ENCODE measurements at regions not wholly inside any gene's neighbourhood (a gene's known extent, or its start where the extent isn't known, plus 50 kb on each side); places are given as distances from the start of the nearest gene placed in this dataset.

GRCh38 chr2:217629347-217629746 is 373.4 kb downstream of the TNS1 start:
- H3K4me1 ChIP-seq, result peaks cover 0 to 52% (median 21%) of the 10 kb centered on the region in 4 donors
- DNase-seq, result no peak
- intact Hi-C loops (cut with DNase I; ENCODE audit: low total_unique reads), result no loop called here
- H3K27me3 ChIP-seq, result no peaks in the 10 kb centered on the region
- H3K27ac ChIP-seq, result peak overlapping the region in 1 of 5 donors; percentile 30
- no peaks in the 10 kb centered on the region for H3K36me3 ChIP-seq
- H3K4me3 ChIP-seq, result no peak overlapping the region
- no peaks in the 10 kb centered on the region for H3K9me3 ChIP-seq
- TF ChIP-seq POLR2A (IDR thresholded peaks at IDR 0.05), result no peak
- TF ChIP-seq EP300 (IDR thresholded peaks at IDR 0.05), result no peak
- TF ChIP-seq, protein P1, sequence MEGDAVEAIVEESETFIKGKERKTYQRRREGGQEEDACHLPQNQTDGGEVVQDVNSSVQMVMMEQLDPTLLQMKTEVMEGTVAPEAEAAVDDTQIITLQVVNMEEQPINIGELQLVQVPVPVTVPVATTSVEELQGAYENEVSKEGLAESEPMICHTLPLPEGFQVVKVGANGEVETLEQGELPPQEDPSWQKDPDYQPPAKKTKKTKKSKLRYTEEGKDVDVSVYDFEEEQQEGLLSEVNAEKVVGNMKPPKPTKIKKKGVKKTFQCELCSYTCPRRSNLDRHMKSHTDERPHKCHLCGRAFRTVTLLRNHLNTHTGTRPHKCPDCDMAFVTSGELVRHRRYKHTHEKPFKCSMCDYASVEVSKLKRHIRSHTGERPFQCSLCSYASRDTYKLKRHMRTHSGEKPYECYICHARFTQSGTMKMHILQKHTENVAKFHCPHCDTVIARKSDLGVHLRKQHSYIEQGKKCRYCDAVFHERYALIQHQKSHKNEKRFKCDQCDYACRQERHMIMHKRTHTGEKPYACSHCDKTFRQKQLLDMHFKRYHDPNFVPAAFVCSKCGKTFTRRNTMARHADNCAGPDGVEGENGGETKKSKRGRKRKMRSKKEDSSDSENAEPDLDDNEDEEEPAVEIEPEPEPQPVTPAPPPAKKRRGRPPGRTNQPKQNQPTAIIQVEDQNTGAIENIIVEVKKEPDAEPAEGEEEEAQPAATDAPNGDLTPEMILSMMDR (IDR thresholded peaks at IDR 0.05), result no peak
- no peak for TF ChIP-seq POLR2AphosphoS5 (IDR thresholded peaks at IDR 0.05)

- Histone ChIP-seq H3K27me3 (no peaks in the 10 kb centered on the region), H3K27ac (peak overlapping the region in 2 of 5 donors; percentile 32 to 42), H3K4me3 (no peak overlapping the region), H3K4me1 (peaks cover 0 to 45% (median 14%) of the 10 kb centered on the region in 4 donors), H3K9me3 (no peaks in the 10 kb centered on the region), H3K36me3 (no peaks in the 10 kb centered on the region)
- intact Hi-C loops (cut with DNase I; ENCODE audit: low total_unique reads), result no loop called here
- no peak for TF ChIP-seq POLR2AphosphoS5 (IDR thresholded peaks at IDR 0.05)
- TF ChIP-seq POLR2A (IDR thresholded peaks at IDR 0.05), result no peak
- TF ChIP-seq, protein P1 (IDR thresholded peaks at IDR 0.05), result no peak
- TF ChIP-seq EP300 (IDR thresholded peaks at IDR 0.05), result no peak
- DNase-seq, result no peak
- 65 to 79% (median 71%) methylated on average over 2 of the region's 2 CpGs for WGBS, 5 donors
Observed at GRCh38 chr2:217628061-217628460, 374.7 kb downstream of the TNS1 start.

DNA sequence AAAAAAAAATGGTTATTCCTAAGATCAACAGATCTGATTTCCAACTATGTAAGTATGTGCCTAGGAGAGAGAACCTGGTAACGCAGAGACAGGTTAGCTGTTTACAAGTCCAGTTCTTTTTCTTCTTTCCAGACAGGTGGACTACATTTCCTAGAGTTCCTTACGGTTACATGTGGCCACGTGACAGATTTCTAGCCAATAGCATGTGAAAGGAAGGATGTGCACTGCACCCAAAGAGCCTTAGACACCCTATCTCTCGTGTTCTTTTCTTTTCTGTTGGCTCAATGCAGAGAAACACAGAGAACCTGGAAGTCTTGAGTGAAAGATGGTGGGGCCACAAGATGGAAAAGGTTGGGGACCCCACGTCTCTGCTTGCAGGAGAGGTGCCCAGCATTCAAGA is 375.9 kb downstream of the TNS1 start:
- no peaks in the 10 kb centered on the region for H3K27me3 ChIP-seq
- peak overlapping the region in 1 of 5 donors; percentile 49 for H3K27ac ChIP-seq
- DNase-seq, result no peak
- H3K9me3 ChIP-seq, result no peaks in the 10 kb centered on the region
- TF ChIP-seq, protein P1 (IDR thresholded peaks at IDR 0.05), result no peak
- TF ChIP-seq POLR2AphosphoS5 (IDR thresholded peaks at IDR 0.05) (no peak), EP300 (IDR thresholded peaks at IDR 0.05) (no peak), POLR2A (IDR thresholded peaks at IDR 0.05) (no peak)
- intact Hi-C loops (cut with DNase I; ENCODE audit: low total_unique reads), result no loop called here
- H3K36me3 ChIP-seq, result no peaks in the 10 kb centered on the region
- WGBS, 5 donors, result 85 to 93% (median 91%) methylated on average over 5 of the region's 5 CpGs
- peaks cover 1 to 46% (median 17%) of the 10 kb centered on the region in 4 donors for H3K4me1 ChIP-seq
- no peak overlapping the region for H3K4me3 ChIP-seq

DNA sequence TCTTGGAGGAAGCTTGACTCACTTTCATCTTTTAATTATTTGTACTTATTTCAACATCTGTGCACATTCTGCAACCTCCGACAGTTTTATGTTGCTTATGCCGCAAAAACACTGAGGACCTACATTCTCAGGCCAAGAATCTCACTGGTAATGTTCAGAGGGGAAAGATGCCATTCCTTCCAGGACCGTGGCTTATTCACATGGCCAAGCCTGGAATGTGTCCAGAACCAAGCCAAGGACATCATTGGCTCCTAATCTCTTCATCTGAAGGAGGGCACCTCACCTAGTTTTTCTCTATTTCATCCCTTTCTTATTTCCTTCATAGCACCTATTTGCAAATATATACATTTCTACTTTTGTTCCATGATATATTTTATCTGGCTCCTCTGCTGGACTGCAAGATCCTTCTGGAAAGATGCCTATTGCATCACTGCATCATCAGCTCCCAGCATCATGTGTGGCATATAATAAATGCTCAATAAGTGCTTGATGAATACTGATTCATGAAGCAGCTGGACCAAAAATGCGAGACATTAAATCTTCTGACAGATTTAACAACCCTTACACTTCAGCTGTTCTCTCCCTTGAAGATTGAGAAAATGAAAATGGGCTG is 377.1 kb downstream of the TNS1 start:
- 49 to 70% (median 65%) methylated on average over 4 of the region's 4 CpGs for WGBS, 5 donors
- H3K4me1 ChIP-seq, result peaks cover 4 to 40% (median 16%) of the 10 kb centered on the region in 4 donors

More for the DNA sequence above, 377.1 kb downstream of the TNS1 start:
- TF ChIP-seq, protein P1 (IDR thresholded peaks at IDR 0.05), result no peak
- no peak for TF ChIP-seq EP300 (IDR thresholded peaks at IDR 0.05)
- peak in 2 of 3 donors; percentile 14 to 31 for TF ChIP-seq POLR2AphosphoS5 (IDR thresholded peaks at IDR 0.05)
- no peak for TF ChIP-seq POLR2A (IDR thresholded peaks at IDR 0.05)
- Histone ChIP-seq H3K9me3 (no peaks in the 10 kb centered on the region), H3K4me3 (no peak overlapping the region), H3K27me3 (no peaks in the 10 kb centered on the region), H3K36me3 (no peaks in the 10 kb centered on the region), H3K27ac (peak overlapping the region in 4 of 5 donors; percentile 5 to 51 (median 40))
- intact Hi-C loops (cut with DNase I; ENCODE audit: low total_unique reads), result no loop called here
- no peak for DNase-seq
